Stimulated activated CD8-positive, alpha-beta memory T cell treated with anti-CD3 and anti-CD28 coated beads, Interleukin-12 subunit alpha, Interleukin-12 subunit beta, amount 100 ng/mL, for 24 hours (primary cell): ENCODE measurements at regions not wholly inside any gene's neighbourhood (a gene's known extent, or its start where the extent isn't known, plus 50 kb on each side); places are given as distances from the start of the nearest gene placed in this dataset.

Experiments
- DNase-seq: peaks from one replicate; pipeline ENCODE4 v3.0.0-alpha.2; 2020; ENCODE audit errors: extremely low read depth

- DNase-seq: peak; percentile 24
These were observed 156.2 kb downstream of the MELK start for GRCh38 chr9:36728651-36729520.

GRCh38 chr9:36729906-36730305 lies 157.2 kb downstream of the MELK start:
- DNase-seq: no peak

GRCh38 chr9:36730414-36730813 lies 157.7 kb downstream of the MELK start:
- no peak for DNase-seq

GRCh38 chr9:36731068-36731956 lies 158.6 kb downstream of the MELK start:
- DNase-seq: no peak

GRCh38 chr9:36734737-36735136 lies 162.0 kb downstream of the MELK start:
- DNase-seq: no peak

- no peak for DNase-seq
These were observed 164.0 kb downstream of the MELK start for GRCh38 chr9:36736648-36737047.

GRCh38 chr9:36738318-36738976 lies 165.8 kb downstream of the MELK start:
- no peak for DNase-seq

GRCh38 chr9:36739373-36740116 lies 166.8 kb downstream of the MELK start:
- DNase-seq: no peak

- no peak for DNase-seq
These were observed 169.6 kb downstream of the MELK start for GRCh38 chr9:36742264-36742663.

- DNase-seq: no peak
These were observed 172.0 kb downstream of the MELK start for GRCh38 chr9:36744678-36745077.

- DNase-seq: no peak
These were observed 173.3 kb downstream of the MELK start for GRCh38 chr9:36745977-36746376.

- DNase-seq: no peak
These were observed 173.7 kb downstream of the MELK start for GRCh38 chr9:36746415-36746814.

- DNase-seq: no peak
These were observed 175.7 kb downstream of the MELK start for GRCh38 chr9:36748322-36748899.

- no peak for DNase-seq
These were observed 176.8 kb downstream of the MELK start for GRCh38 chr9:36749461-36749860.

- no peak for DNase-seq
These were observed 177.9 kb downstream of the MELK start for GRCh38 chr9:36750630-36751029.

- DNase-seq: no peak
These were observed 182.3 kb downstream of the MELK start for GRCh38 chr9:36755019-36755418.

GRCh38 chr9:36759141-36759540 lies 186.4 kb downstream of the MELK start:
- DNase-seq: no peak

GRCh38 chr9:36759976-36760375 lies 187.3 kb downstream of the MELK start:
- no peak for DNase-seq

GRCh38 chr9:36760667-36761420 lies 188.1 kb downstream of the MELK start:
- DNase-seq: no peak

- DNase-seq: no peak
These were observed 190.3 kb downstream of the MELK start for GRCh38 chr9:36762958-36763357.
